GM19372 (cell line): ENCODE measurements at regions not wholly inside any gene's neighbourhood (a gene's known extent, or its start where the extent isn't known, plus 50 kb on each side); places are given as distances from the start of the nearest gene placed in this dataset.
"Not testable (repeated sequence)": the region's sequence is repeated elsewhere in the genome, so short reads cannot be mapped to it uniquely, and the experiment has no call there.

ENCODE experiments used
- ATAC-seq: cut with Tn5 transposase; IDR thresholded peaks from one replicate; pipeline ENCODE4 v1.9.1; 2021; ENCODE audit warnings: mild to moderate bottlenecking, low read depth, moderate library complexity; ENCODE audit not compliant: unreplicated experiment

GRCh38 chr1:198417039-198417438 lies 123.4 kb downstream of the ATP6V1G3 start:
- no peak for ATAC-seq

GRCh38 chr1:198416296-198416695 lies 124.2 kb downstream of the ATP6V1G3 start:
- no peak for ATAC-seq

- no peak for ATAC-seq
Observed at GRCh38 chr1:198411240-198411639, 129.2 kb downstream of the ATP6V1G3 start.

GRCh38 chr1:198408716-198409115 lies 131.8 kb downstream of the ATP6V1G3 start:
- ATAC-seq, result no peak

- ATAC-seq, result not testable (repeated sequence)
Observed at GRCh38 chr1:198404632-198405031, 135.8 kb downstream of the ATP6V1G3 start.

GRCh38 chr1:198400063-198400462 lies 140.4 kb downstream of the ATP6V1G3 start:
- no peak for ATAC-seq

- ATAC-seq, result no peak
Observed at GRCh38 chr1:198399452-198399851, 141.0 kb downstream of the ATP6V1G3 start.

GRCh38 chr1:198397208-198397808 lies 143.2 kb downstream of the ATP6V1G3 start:
- no peak for ATAC-seq

GRCh38 chr1:198391393-198392020 lies 149.0 kb downstream of the ATP6V1G3 start:
- ATAC-seq, result no peak

GRCh38 chr1:198387587-198387986 lies 152.9 kb downstream of the ATP6V1G3 start:
- ATAC-seq, result no peak

GRCh38 chr1:198380275-198380674 lies 160.2 kb downstream of the ATP6V1G3 start:
- ATAC-seq, result no peak

- no peak for ATAC-seq
Observed at GRCh38 chr1:198377702-198378101, 162.8 kb downstream of the ATP6V1G3 start.

- ATAC-seq, result no peak
Observed at GRCh38 chr1:198374288-198374687, 166.2 kb downstream of the ATP6V1G3 start.

- ATAC-seq, result no peak
Observed at GRCh38 chr1:198373376-198373775, 167.1 kb downstream of the ATP6V1G3 start.
